LNCAP (cell line): ENCODE measurements at regions not wholly inside any gene's neighbourhood (a gene's known extent, or its start where the extent isn't known, plus 50 kb on each side); places are given as distances from the start of the nearest gene placed in this dataset.

Experiments used
- CTCF ChIP-seq: fragments of 450-650 bp; IDR thresholded peaks from 2 replicates; pipeline ENCODE4 v1.5.1; 2017; ENCODE audit warnings: mild to moderate bottlenecking

GRCh38 chr16:5336941-5337340, 239.3 kb upstream of the EEF2KMT start:
- no peak for TF ChIP-seq CTCF

- no peak for TF ChIP-seq CTCF
Measured at GRCh38 chr16:5333991-5334390, 236.4 kb upstream of the EEF2KMT start.

- no peak for TF ChIP-seq CTCF
Measured at GRCh38 chr16:5333126-5333525, 235.5 kb upstream of the EEF2KMT start.

GRCh38 chr16:5330058-5330457, 232.5 kb upstream of the EEF2KMT start:
- no peak for TF ChIP-seq CTCF

GRCh38 chr16:5328546-5328945, 231.0 kb upstream of the EEF2KMT start:
- no peak for TF ChIP-seq CTCF

GRCh38 chr16:5326395-5326794, 228.8 kb upstream of the EEF2KMT start:
- TF ChIP-seq CTCF: no peak

- no peak for TF ChIP-seq CTCF
Measured at GRCh38 chr16:5325932-5326331, 228.3 kb upstream of the EEF2KMT start.

- no peak for TF ChIP-seq CTCF
Measured at GRCh38 chr16:5323284-5324141, 225.9 kb upstream of the EEF2KMT start.
